Liver (tissue), 7 donors: ENCODE measurements at regions not wholly inside any gene's neighbourhood (a gene's known extent, or its start where the extent isn't known, plus 50 kb on each side); places are given as distances from the start of the nearest gene placed in this dataset.

Experiments
- DNase-seq: peaks from one replicate; pipeline ENCODE4 v3.0.0-alpha.2; 2017; ENCODE audit warnings: low spot score
- H3K27ac ChIP-seq, 2 donors: one replicate each; pipeline ENCODE4 v1.7.0; 2013; ENCODE audit warnings: inconsistent platforms in 2 of 2, low read length in 2 of 2, control low read depth in 1 of 2, low read depth in 1 of 2, mild to moderate bottlenecking in 1 of 2
- H3K27me3 ChIP-seq, 4 donors: one replicate each; pipeline versions ENCODE4 v1.6.1 to v1.7.0; 2013; ENCODE audit warnings: low read length in 3 of 4, inconsistent platforms in 1 of 4, mild to moderate bottlenecking in 1 of 4, moderate library complexity in 1 of 4; ENCODE audit not compliant: control insufficient read depth in 4 of 4, insufficient read depth in 4 of 4
- H3K36me3 ChIP-seq, 4 donors: one replicate each; pipeline versions ENCODE4 v1.6.1 to v1.7.0; 2013; ENCODE audit warnings: low read length in 3 of 4, mild to moderate bottlenecking in 3 of 4, low read depth in 1 of 4, moderate library complexity in 1 of 4; ENCODE audit not compliant: control insufficient read depth in 4 of 4, insufficient read depth in 3 of 4
- H3K4me1 ChIP-seq, 4 donors: one replicate each; pipeline versions ENCODE4 v1.6.1 to v1.7.0; 2013; ENCODE audit warnings: low read length in 3 of 4, mild to moderate bottlenecking in 3 of 4, moderate library complexity in 1 of 4; ENCODE audit not compliant: control insufficient read depth in 4 of 4, insufficient read depth in 4 of 4
- H3K4me3 ChIP-seq, 3 donors: one replicate each; pipeline versions ENCODE4 v1.6.1 to v1.7.0; 2013; ENCODE audit warnings: low read length in 3 of 3, control low read depth in 1 of 3, low read depth in 1 of 3, mild to moderate bottlenecking in 1 of 3
- H3K9ac ChIP-seq, 2 donors: one replicate each; pipeline ENCODE4 v1.7.0; 2013; ENCODE audit warnings: low read length in 2 of 2, mild to moderate bottlenecking in 2 of 2, moderate library complexity in 2 of 2, control low read depth in 1 of 2, low read depth in 1 of 2
- H3K9me3 ChIP-seq, 4 donors: one replicate each; pipeline versions ENCODE4 v1.6.1 to v1.7.0; 2013; ENCODE audit warnings: low read length in 3 of 4; ENCODE audit not compliant: control insufficient read depth in 4 of 4
- ATF3 ChIP-seq: IDR thresholded peaks from 2 replicates; pipeline ENCODE4 v1.6.1; 2016; ENCODE audit warnings: antibody characterized with exemption
- EGR1 ChIP-seq, 2 donors: IDR thresholded peaks; 2 replicates each; pipeline ENCODE4 v1.6.1; 2016 to 2018; ENCODE audit warnings: antibody characterized with exemption in 2 of 2, low read depth in 2 of 2
- FOXA1 ChIP-seq: IDR thresholded peaks from 2 replicates; pipeline ENCODE4 v1.6.1; 2016; ENCODE audit warnings: antibody characterized with exemption
- GABPA ChIP-seq, 2 donors: IDR thresholded peaks in 1 of 2; conservative IDR thresholded peaks in 1 of 2; 2 replicates each; pipeline ENCODE4 v1.6.1; 2016; ENCODE audit warnings: antibody characterized with exemption in 2 of 2, mild to moderate bottlenecking in 1 of 2, moderate library complexity in 1 of 2
- HNF4A ChIP-seq, 2 donors: conservative IDR thresholded peaks; 2 replicates each; pipeline ENCODE4 v1.6.1; 2016; ENCODE audit warnings: antibody characterized with exemption in 2 of 2, mild to moderate bottlenecking in 2 of 2
- HNF4G ChIP-seq: IDR thresholded peaks from 2 replicates; pipeline ENCODE4 v1.6.1; 2016; ENCODE audit warnings: antibody characterized with exemption
- JUND ChIP-seq, 2 donors: IDR thresholded peaks; 2 replicates each; pipeline ENCODE4 v1.6.1; 2016; ENCODE audit warnings: antibody characterized with exemption in 2 of 2
- MAX ChIP-seq: IDR thresholded peaks from 2 replicates; pipeline ENCODE4 v1.6.1; 2016; ENCODE audit warnings: antibody characterized with exemption
- NR2F2 ChIP-seq: IDR thresholded peaks from 2 replicates; pipeline ENCODE4 v1.6.1; 2016; ENCODE audit warnings: antibody characterized with exemption
- RAD21 ChIP-seq, 2 donors: IDR thresholded peaks; 2 replicates each; pipeline ENCODE4 v1.6.1; 2016; ENCODE audit warnings: antibody characterized with exemption in 2 of 2, mild to moderate bottlenecking in 2 of 2
- REST ChIP-seq: IDR thresholded peaks from 2 replicates; pipeline ENCODE4 v1.6.1; 2016; ENCODE audit warnings: antibody characterized with exemption, mild to moderate bottlenecking
- RXRA ChIP-seq, 2 donors: IDR thresholded peaks; 2 replicates each; pipeline ENCODE4 v1.6.1; 2017 to 2018; ENCODE audit warnings: antibody characterized with exemption in 2 of 2, mild to moderate bottlenecking in 1 of 2
- SP1 ChIP-seq: IDR thresholded peaks from 2 replicates; pipeline ENCODE4 v1.6.1; 2018; ENCODE audit warnings: antibody characterized with exemption, mild to moderate bottlenecking
- TAF1 ChIP-seq: conservative IDR thresholded peaks from 2 replicates; pipeline ENCODE4 v1.6.1; 2016; ENCODE audit warnings: antibody characterized with exemption, mild to moderate bottlenecking
- YY1 ChIP-seq: IDR thresholded peaks from 2 replicates; pipeline ENCODE4 v1.6.1; 2016; ENCODE audit warnings: antibody characterized with exemption, mild to moderate bottlenecking
- ZBTB33 ChIP-seq: IDR thresholded peaks from 2 replicates; pipeline ENCODE4 v1.6.1; 2016; ENCODE audit warnings: antibody characterized with exemption
- WGBS: extraction: QIAGEN DNeasy Blood & Tissue Kit; methylation state at CpG from one replicate; pipeline ENCODE4 v1.1.7; 2013; 5-methylcytosine and 5-hydroxymethylcytosine counted together
- donor health status: healthy.
- donor health status: healthy.
- donor health status: healthy.
- donor health status: healthy.

GRCh38 chr3:132829101-132829500 lies 106.9 kb upstream of the NPHP3 start:
- 88% methylated on average over 7 of the region's 7 CpGs for WGBS
- no peak overlapping the region for H3K9ac ChIP-seq
- H3K4me3 ChIP-seq, result no peak overlapping the region
- no peaks in the 10 kb centered on the region for H3K27me3 ChIP-seq
- no peaks in the 10 kb centered on the region for H3K9me3 ChIP-seq
- no peaks in the 10 kb centered on the region for H3K4me1 ChIP-seq
- no peak overlapping the region for H3K27ac ChIP-seq
- DNase-seq, result no peak
- TF ChIP-seq JUND (IDR thresholded peaks at IDR 0.05), result no peak
- TF ChIP-seq YY1, result no peak
- TF ChIP-seq SP1, result no peak
- TF ChIP-seq REST, result no peak
- no peak for TF ChIP-seq GABPA (IDR thresholded peaks at IDR 0.05 in 1 of 2, conservative IDR thresholded peaks at IDR 0.05 in 1 of 2)
- TF ChIP-seq TAF1, result no peak
- TF ChIP-seq HNF4A (conservative IDR thresholded peaks at IDR 0.05), result no peak
- no peak for TF ChIP-seq NR2F2
- no peak for TF ChIP-seq MAX
- H3K36me3 ChIP-seq, result no peaks in the 10 kb centered on the region

GRCh38 chr3:132822837-132823236 lies 100.6 kb upstream of the NPHP3 start:
- 67% methylated on average over 2 of the region's 2 CpGs for WGBS
- TF ChIP-seq HNF4G (no peak), MAX (no peak), EGR1 (IDR thresholded peaks at IDR 0.05; ENCODE audit: low read depth in 2 of 2) (no peak), SP1 (no peak), TAF1 (no peak), JUND (IDR thresholded peaks at IDR 0.05) (no peak), RAD21 (IDR thresholded peaks at IDR 0.05) (no peak), GABPA (IDR thresholded peaks at IDR 0.05 in 1 of 2, conservative IDR thresholded peaks at IDR 0.05 in 1 of 2) (no peak), FOXA1 (no peak), RXRA (IDR thresholded peaks at IDR 0.05) (no peak), HNF4A (conservative IDR thresholded peaks at IDR 0.05) (no peak), ZBTB33 (no peak), NR2F2 (no peak), ATF3 (no peak), REST (no peak)
- H3K27me3 ChIP-seq, result no peaks in the 10 kb centered on the region

More at GRCh38 chr3:132822837-132823236, 100.6 kb upstream of the NPHP3 start:
- Histone ChIP-seq H3K9ac (no peak overlapping the region), H3K4me3 (no peak overlapping the region), H3K27ac (no peak overlapping the region), H3K4me1 (no peaks in the 10 kb centered on the region), H3K9me3 (no peaks in the 10 kb centered on the region), H3K36me3 (no peaks in the 10 kb centered on the region)
- no peak for DNase-seq
